ENCODE measurements at regions not wholly inside any gene's neighbourhood (a gene's known extent, or its start where the extent isn't known, plus 50 kb on each side); places are given as distances from the start of the nearest gene placed in this dataset.
A peak's percentile ranks its signal among the peaks of the same experiment; 100 is the strongest.

GRCh38 chr4:143082701-143083100 lies 102.0 kb upstream of the USP38 start:
- H3K9me3 Mint-ChIP-seq, result no peaks in the 10 kb centered on the region
- peaks cover 7% of the 10 kb centered on the region for H3K4me1 Mint-ChIP-seq
- no peak overlapping the region for H3K4me3 Mint-ChIP-seq
- H3K27me3 Mint-ChIP-seq (ENCODE audit: low read depth), result no peaks in the 10 kb centered on the region
- DNase-seq (ENCODE audit: low spot score in 2 of 2, unreplicated experiment in 2 of 2), result no peak
- no peak overlapping the region for H3K27ac Mint-ChIP-seq
- no peaks in the 10 kb centered on the region for H3K36me3 Mint-ChIP-seq
- TF ChIP-seq CTCF (IDR thresholded peaks at IDR 0.05; ENCODE audit: unreplicated experiment), result no peak

- no peaks in the 10 kb centered on the region for H3K9me3 Mint-ChIP-seq
- H3K4me3 Mint-ChIP-seq, result no peak overlapping the region
- H3K4me1 Mint-ChIP-seq, result peaks cover 7% of the 10 kb centered on the region
- H3K36me3 Mint-ChIP-seq, result no peaks in the 10 kb centered on the region
- no peak for DNase-seq (ENCODE audit: low spot score in 2 of 2, unreplicated experiment in 2 of 2)
- no peak overlapping the region for H3K27ac Mint-ChIP-seq
- H3K27me3 Mint-ChIP-seq (ENCODE audit: low read depth), result no peaks in the 10 kb centered on the region
- no peak for TF ChIP-seq CTCF (IDR thresholded peaks at IDR 0.05; ENCODE audit: unreplicated experiment)
Measured at GRCh38 chr4:143083756-143084472, 100.8 kb upstream of the USP38 start.

- peaks cover 1% of the 10 kb centered on the region for H3K9me3 Mint-ChIP-seq
- no peak for DNase-seq (ENCODE audit: low spot score in 2 of 2, unreplicated experiment in 2 of 2)
- no peaks in the 10 kb centered on the region for H3K27me3 Mint-ChIP-seq (ENCODE audit: low read depth)
- H3K36me3 Mint-ChIP-seq, result no peaks in the 10 kb centered on the region
- H3K4me1 Mint-ChIP-seq, result peaks cover 14% of the 10 kb centered on the region
- H3K4me3 Mint-ChIP-seq, result no peak overlapping the region
- no peak overlapping the region for H3K27ac Mint-ChIP-seq
- no peak for TF ChIP-seq CTCF (IDR thresholded peaks at IDR 0.05; ENCODE audit: unreplicated experiment)
Measured at GRCh38 chr4:143084566-143084965, 100.2 kb upstream of the USP38 start.

- Mint-ChIP-seq H3K4me3 (no peak overlapping the region), H3K27ac (no peak overlapping the region), H3K27me3 (ENCODE audit: low read depth) (no peaks in the 10 kb centered on the region), H3K4me1 (peaks cover 15% of the 10 kb centered on the region), H3K36me3 (no peaks in the 10 kb centered on the region), H3K9me3 (peaks cover 4% of the 10 kb centered on the region)
- no peak for DNase-seq (ENCODE audit: low spot score in 2 of 2, unreplicated experiment in 2 of 2)
- TF ChIP-seq CTCF (IDR thresholded peaks at IDR 0.05; ENCODE audit: unreplicated experiment), result peak; percentile 40
Measured at GRCh38 chr4:143085224-143085623, 99.5 kb upstream of the USP38 start.

- Mint-ChIP-seq H3K27me3 (ENCODE audit: low read depth) (no peaks in the 10 kb centered on the region), H3K4me3 (no peak overlapping the region), H3K36me3 (no peaks in the 10 kb centered on the region), H3K9me3 (peaks cover 9% of the 10 kb centered on the region), H3K27ac (no peak overlapping the region), H3K4me1 (peaks cover 15% of the 10 kb centered on the region)
- TF ChIP-seq CTCF (IDR thresholded peaks at IDR 0.05; ENCODE audit: unreplicated experiment), result no peak
- DNase-seq (ENCODE audit: low spot score in 2 of 2, unreplicated experiment in 2 of 2), result no peak
Measured at GRCh38 chr4:143085659-143086058, 99.1 kb upstream of the USP38 start.

Data from mesothelial cell of epicardium (in vitro differentiated cells).